HG02798 (cell line): ENCODE measurements at regions not wholly inside any gene's neighbourhood (a gene's known extent, or its start where the extent isn't known, plus 50 kb on each side); places are given as distances from the start of the nearest gene placed in this dataset.
"Not testable (repeated sequence)": the region's sequence is repeated elsewhere in the genome, so short reads cannot be mapped to it uniquely, and the experiment has no call there.

ENCODE experiments used
- ATAC-seq: cut with Tn5 transposase; IDR thresholded peaks from one replicate; pipeline ENCODE4 v1.9.1; 2021; ENCODE audit warnings: mild to moderate bottlenecking; ENCODE audit not compliant: unreplicated experiment, poor library complexity

- no peak for ATAC-seq
Observed at GRCh38 chr17:69669441-69670178, 255.1 kb downstream of the MAP2K6 start.

GRCh38 chr17:69672924-69673323, 258.4 kb downstream of the MAP2K6 start:
- ATAC-seq = no peak

DNA sequence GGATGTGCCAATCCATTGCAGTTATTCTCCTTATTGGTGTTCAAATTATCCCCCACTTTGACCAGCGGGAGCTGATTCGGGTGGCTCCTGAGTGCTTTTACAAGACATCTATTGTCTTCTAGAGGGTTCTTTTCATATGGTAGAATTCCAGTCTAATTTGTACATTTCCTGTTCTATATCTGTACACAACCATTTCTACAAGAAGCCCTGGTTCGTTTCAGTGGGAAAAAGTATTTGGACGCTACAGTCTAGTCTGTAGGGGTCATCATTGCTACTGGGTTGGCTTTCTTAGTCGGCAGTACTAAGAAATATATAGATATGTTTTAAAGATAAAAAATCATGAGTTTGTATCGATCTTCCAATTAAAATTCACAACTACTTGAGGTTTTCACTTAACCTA, 262.6 kb downstream of the MAP2K6 start:
- ATAC-seq = no peak

DNA sequence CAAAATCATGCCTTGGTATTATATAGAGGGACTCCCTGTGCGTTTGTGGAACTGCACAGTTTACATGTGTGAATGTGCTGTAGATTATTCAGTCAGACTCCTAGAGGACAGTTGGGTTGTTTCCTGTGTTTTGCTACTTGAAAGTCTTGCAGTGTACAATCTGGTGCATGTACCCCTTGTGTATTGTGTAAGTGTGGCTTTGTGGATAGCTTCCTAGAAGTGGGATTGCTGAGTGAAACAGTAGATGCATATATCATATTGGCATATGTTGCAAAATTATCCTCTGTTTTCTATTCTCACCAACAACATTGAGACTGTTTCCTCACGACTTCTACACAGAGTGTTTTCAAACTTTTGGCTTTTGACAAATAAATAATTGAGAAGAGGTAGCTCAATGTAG, 263.7 kb downstream of the MAP2K6 start:
- no peak for ATAC-seq

GRCh38 chr17:69679829-69680228, 265.3 kb downstream of the MAP2K6 start:
- no peak for ATAC-seq

- ATAC-seq = no peak
Observed at GRCh38 chr17:69684251-69684650, 269.8 kb downstream of the MAP2K6 start.

- ATAC-seq = not testable (repeated sequence)
Observed at GRCh38 chr17:69685150-69685549, 270.7 kb downstream of the MAP2K6 start.

DNA sequence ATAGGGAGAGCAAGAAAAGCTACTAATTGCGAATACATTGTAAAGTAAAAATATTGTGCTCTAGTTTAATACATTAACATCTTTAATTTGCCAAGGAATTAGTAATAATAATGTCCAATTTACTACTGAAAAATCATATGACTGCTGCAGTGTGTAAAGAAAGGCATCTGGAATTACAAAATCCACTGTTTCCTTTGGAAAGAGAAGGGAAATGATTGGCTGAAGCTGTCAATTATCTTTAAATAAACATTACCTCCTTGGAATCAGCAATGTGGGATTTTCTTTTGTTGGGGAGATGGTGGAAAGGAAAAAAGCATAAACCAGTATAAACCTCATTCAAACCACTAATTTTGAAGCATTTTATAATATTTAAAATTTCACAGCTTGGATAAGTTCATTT, 276.0 kb downstream of the MAP2K6 start:
- no peak for ATAC-seq

GRCh38 chr17:69692171-69692570, 277.7 kb downstream of the MAP2K6 start:
- no peak for ATAC-seq

GRCh38 chr17:69695646-69696045, 281.1 kb downstream of the MAP2K6 start:
- ATAC-seq = no peak

GRCh38 chr17:69696650-69697049, 282.2 kb downstream of the MAP2K6 start:
- ATAC-seq = no peak

DNA sequence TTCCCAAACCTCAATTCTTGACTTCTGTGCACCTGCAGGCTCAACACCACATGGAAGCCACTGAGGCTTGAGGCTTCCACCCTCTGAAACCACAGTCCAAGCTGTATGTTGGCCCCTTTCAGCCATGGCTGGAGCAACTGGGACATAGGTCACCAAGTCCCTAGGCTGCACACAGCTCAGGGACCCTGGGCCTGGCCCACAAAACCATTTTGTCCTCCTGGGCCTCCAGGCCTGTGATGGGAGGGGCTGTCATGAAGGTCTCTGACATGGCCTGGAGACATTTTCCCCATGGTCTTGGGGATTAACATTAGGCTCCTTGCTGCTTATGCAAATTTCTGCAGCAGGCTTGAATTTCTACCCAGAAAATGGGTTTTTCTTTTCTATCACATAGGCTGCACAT, 283.9 kb downstream of the MAP2K6 start:
- not testable (repeated sequence) for ATAC-seq

DNA sequence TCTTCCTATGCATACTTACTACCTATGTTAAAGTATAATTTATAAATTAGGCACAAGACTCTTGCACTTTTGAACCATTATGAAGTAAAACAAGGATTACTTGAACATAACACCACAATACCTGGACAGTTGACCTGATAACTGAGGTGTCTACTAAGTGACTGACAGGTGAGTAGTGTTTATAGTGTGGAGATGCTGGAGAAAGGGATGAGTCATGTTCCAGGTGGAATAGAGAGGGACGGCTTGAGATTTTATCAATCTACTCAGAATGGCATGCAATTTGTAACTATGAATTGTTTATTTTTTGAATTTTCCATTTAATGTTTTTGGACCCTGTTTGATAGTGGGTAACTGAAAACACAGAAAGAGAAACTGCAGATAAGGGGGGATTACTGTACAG, 287.6 kb downstream of the MAP2K6 start:
- no peak for ATAC-seq

DNA sequence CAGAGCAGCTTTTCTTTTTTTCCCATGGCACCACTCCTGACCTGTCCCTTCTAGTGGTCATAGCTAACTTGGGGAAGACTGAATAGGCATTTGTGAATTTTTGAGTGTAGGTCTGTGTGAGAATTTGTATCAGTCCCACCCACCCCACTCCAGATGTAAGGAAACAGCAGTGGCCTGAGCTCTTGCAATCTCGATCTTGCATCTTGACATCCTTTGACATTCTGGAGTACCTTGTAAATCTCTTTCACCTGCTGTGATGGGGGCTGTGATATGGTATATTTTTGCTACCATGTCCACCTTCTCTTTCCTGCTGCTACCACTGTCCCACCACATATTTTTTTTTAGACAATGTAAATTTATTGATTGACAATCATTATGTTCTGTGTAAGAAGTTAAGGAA, 289.3 kb downstream of the MAP2K6 start:
- no peak for ATAC-seq

DNA sequence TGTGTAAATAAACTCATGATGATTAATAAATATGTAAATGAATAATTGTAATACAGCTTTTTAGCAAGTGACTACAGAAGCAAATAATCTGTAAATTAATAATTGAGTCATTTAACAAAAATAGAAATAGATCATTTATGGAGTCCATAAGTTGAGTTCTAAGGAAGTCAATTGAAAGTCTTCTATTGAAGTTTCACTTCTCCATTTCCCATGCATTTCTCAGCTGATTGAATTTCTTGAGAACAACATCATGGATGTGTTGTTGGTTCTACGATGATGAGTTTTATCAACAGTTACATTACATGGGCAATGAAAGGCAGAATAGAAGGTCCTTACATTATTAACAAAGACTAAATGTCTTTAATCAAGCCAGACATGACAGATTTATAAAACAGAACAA, 290.4 kb downstream of the MAP2K6 start:
- ATAC-seq = no peak

GRCh38 chr17:69706127-69706526, 291.6 kb downstream of the MAP2K6 start:
- no peak for ATAC-seq

- ATAC-seq = no peak
Observed at GRCh38 chr17:69709441-69709840, 294.9 kb downstream of the MAP2K6 start.

DNA sequence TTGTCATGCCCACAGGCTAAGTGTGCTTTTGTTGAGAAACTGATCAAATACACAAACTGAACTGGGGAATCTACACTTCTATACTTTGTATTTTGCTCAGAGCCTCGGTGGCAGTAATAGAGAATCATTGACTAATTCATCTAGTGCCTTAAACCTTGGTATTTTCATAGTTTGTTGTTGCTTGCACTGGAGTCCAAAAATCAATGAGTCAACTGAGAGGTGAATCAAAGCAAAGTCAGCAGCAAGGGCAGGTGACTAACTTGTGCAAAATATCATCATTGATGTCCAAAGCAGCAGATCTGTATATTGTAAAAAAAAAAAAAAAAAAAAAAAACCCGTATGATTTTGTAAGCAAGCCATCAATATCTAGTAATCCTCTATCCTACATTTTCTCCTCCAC, 296.4 kb downstream of the MAP2K6 start:
- ATAC-seq = no peak

GRCh38 chr17:69711541-69711940, 297.0 kb downstream of the MAP2K6 start:
- ATAC-seq = no peak

GRCh38 chr17:69712801-69713311, 298.4 kb downstream of the MAP2K6 start:
- ATAC-seq = no peak

DNA sequence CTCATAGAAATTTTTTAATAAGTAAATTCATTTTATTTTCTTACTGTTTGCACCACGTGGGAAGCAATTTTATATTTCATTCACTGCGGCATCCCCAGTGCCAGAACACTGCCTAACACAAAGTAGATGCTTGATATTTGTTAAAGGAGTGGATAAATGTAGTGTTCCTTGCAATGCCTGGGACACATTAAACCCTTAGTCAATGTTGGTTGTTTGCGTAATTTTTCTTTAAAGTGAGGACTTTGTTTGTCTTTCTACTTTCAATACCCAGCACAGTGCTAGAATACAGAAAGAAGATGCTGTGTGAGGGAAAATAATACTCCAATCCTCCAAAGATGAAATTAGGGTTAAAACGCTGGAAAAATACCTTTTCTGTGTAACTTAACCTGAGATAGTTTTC, 299.3 kb downstream of the MAP2K6 start:
- no peak for ATAC-seq

GRCh38 chr17:69714669-69715068, 300.2 kb downstream of the MAP2K6 start:
- ATAC-seq = no peak
